GM19372 (cell line): ENCODE measurements at regions not wholly inside any gene's neighbourhood (a gene's known extent, or its start where the extent isn't known, plus 50 kb on each side); places are given as distances from the start of the nearest gene placed in this dataset.

ENCODE experiments used
- ATAC-seq: cut with Tn5 transposase; IDR thresholded peaks from one replicate; pipeline ENCODE4 v1.9.1; 2021; ENCODE audit warnings: mild to moderate bottlenecking, low read depth, moderate library complexity; ENCODE audit not compliant: unreplicated experiment

DNA sequence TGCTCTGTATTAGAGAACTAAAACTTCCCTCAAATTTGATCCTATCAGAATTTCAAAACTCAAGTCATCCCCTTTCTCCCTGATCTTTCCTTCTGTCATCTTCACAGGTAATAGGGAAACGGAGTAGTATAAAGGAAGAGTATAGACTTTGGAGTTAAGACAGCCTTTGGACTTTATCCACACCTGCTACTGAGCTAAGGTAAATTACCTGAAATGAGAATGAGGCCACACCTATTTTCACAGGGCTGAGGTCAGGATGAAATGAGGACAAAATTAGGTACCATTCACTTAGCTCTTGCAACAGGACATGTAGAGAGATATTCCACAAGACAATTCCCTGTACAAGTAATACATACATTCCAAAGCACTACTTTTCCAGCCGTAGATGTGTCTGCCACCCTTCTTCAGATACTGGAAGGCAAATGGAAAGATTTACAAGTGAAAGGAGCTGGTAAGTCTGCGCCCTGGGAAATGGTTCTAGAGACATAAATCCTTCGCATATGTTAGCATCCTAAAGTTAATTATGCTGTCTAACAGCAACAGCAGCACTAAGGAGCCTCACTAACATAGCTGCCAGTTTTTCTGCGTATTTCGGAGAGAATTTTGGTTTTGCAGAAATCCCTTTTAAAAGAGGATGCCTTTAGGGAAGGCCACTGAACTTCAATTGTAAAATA is 461.8 kb downstream of the SHQ1 start:
- ATAC-seq: no peak

DNA sequence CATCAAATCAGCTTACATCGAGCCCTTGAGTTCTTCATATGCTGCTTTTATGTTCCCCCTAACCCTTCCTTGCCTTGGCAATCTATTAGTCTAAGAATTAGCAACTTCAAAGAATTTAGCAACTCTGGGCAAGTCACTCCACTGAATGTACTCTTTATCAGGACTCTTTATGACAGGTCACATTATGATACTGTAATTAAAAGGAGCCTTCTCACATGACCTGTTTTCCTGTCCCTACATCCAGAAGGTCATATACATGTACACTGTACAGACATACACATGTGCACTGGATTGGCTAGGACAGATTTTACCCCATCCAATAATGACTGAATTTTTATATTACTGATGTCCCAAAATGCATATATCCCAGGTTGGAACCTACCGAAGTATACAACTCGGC is 463.1 kb downstream of the SHQ1 start:
- ATAC-seq: no peak

DNA sequence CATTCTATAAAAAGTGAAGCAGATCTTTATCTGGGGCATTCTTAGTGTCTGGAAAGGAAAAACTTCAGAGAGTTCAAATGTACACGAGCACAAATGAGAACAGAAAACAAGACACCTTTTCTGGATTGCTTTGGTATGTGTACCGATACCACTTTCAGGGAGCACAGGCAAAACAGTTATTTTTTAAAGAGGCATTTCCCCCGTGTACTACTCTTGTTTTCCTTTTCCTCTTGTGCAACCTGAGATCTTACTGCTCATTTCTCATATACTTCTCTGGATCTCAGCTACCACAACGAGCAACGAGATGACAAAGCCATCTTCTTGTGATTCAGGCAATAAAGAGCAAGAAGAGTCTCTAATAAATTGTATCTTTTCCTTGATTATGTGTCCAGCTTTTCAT is 463.6 kb downstream of the SHQ1 start:
- no peak for ATAC-seq

DNA sequence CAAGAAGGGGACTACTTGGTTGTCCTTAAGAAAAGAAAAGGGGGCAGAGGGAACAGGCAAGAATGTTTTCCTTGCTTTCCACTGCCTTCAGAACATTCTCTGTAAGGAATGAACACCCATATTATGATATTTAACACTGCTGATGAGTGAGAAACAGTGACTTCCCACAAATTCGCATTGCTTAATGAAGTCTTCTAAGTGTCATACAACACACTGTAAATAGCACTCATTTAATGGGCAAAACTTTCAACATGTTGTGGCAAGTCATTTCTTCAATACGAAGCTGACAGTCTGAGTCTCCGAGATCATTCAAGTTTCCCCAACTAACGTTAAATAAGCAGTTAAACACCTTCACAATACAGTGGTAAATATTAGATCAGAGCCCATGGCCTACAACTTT is 464.4 kb downstream of the SHQ1 start:
- ATAC-seq: no peak

DNA sequence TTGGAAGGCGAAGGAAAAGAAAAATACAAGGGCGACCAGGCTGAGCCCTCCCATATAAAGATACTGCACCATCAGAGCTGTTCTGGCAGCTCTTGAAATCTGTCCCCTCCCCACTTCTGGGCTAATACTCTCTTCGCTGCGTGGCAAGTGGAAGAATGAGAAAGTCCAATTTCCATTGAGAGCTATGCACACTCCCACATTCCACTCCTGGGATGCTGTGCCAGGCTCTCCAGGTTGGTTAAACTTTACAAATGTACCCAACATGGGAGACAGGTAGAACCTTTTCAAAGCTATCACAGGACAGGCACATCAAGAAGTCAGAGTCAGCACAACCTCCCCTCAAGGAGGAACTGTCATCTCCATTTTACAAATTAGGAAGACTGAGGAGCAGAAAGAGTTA is 465.0 kb downstream of the SHQ1 start:
- no peak for ATAC-seq

DNA sequence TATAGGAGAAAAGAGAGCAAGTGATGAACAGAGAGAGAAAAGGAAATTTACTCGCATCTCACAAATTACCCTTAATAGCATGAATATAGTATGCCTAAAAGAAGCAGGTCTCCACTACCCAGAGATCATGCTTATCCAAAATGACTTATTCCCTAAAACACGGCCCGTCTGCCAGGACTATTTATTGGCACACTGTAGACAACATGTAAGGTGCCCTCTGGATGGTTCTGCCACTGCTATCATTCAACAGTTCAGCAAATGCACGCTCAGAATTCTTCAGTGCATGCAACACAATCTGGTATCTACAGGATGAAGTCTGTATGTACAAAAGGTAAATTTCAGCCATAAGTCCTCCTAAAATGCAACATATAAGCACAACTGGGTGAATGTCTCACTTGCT is 465.8 kb downstream of the SHQ1 start:
- no peak for ATAC-seq

DNA sequence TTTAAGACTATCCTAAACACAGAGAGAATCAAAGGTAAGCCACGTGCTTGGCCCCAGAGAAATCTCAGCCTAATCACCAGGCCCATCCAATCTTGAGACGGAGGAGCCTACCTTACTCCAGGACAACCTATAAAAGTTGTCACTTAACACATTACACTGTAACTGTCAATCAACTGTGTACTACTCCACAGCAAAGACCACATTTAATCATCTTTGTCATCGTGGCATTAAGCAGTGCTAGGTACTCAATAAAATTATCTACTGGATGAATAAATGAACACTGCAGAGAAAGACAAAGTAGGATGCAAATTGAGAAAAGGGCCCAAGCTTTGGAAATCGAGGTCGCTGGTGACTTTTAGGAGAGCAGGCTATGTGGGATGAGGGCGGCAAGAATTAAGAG is 466.7 kb downstream of the SHQ1 start:
- no peak for ATAC-seq

DNA sequence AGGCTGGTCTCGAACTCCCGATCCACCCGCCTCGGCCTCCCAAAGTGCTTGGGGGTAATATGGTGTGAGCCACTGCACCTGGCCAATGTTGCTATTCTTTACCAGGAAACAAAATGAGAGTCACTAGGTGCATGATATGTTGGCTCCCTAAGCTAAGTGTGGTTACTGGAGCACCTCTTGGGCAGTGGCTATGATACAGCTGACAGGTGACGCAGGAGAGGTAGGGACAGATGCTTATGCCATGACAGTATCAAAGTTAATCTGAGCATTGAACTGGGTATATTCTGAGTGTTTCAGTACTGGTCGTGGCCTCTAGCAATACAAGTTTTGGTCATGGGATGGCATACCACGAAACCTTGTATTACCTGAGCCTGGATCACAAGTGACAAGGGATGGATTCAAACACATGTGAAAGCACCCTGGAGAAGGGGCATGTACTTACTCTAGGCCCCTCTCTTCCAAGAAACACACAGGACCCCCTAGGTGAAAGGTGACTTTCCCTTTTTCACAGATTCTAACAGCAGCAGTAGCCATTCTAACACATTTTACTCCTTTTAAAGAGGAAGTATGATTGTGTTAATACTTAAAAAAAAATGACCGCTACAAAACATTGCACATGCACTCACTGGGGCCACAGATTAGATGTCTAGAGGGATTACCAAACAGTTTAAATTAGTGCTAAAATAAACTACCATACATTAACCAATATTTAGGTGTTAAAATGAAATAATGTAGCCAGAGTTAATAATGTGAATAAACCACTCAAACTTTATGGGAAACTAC is 467.3 kb downstream of the SHQ1 start:
- no peak for ATAC-seq

DNA sequence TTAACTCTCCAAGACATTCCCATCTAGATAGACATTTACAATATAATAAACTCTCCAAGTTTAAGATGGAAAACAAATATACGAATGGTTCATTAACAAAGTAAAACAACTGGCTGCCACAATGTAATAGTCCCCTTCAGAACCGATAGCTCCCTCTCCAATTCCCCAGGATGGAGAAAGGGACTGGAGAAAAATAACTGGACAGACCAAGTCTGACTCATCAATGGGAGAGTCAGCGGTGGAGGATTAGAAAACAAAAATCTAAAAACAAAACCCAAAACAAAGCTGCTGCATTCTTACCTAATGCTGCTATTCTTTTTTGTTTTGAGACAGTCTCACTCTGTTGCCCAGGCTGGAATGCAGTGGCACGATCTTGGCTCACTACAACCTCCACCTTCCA is 468.1 kb downstream of the SHQ1 start:
- ATAC-seq: no peak

DNA sequence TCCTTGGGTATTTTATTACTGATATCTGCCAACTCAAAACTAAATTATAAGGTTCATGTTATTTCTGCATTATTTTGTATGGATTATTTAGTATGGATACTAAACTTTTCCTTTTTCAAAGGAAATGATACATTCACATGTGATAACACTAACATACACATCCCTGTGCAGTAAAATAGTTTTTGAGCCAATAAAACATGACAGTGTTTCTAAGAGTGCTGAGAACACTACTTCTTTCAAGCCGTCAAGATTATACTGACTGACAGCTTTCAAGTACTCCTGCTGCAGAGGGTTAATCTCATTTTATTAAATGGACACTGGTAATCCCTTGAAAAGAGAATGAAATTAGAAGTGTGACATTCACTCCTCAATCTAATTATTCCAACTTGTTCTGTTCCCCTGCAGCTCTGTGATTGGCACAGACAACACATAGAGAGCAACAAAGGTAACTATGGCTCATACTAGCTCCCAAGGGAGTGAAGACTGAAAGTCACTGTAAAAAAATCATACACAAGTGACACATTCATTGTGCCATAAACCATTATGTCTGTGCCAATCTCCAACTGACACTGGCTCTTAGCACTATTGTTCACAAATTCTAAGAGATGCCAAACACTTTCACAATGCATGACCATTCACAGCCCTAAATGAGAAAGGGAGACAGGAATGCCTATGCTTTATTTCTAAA is 468.6 kb downstream of the SHQ1 start:
- no peak for ATAC-seq

DNA sequence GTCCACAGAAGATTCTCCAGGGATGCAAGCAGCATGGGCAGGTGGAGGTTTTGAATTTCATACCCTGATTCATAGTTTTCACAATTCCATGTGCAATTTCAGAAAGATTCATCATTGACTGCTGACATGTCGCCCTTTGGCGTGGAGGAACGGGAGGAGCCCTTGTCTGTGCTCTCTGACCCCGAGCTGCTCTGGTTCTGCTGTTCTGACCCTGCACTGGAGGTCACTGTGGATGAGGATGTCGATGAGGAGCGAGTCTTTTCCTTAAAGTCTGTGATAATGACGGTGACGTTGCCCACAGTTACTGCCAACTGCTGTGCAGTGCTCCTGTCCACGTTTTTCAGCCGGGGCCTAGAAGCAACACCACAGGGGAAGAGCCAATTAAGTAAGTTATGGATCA is 470.0 kb downstream of the SHQ1 start:
- no peak for ATAC-seq

DNA sequence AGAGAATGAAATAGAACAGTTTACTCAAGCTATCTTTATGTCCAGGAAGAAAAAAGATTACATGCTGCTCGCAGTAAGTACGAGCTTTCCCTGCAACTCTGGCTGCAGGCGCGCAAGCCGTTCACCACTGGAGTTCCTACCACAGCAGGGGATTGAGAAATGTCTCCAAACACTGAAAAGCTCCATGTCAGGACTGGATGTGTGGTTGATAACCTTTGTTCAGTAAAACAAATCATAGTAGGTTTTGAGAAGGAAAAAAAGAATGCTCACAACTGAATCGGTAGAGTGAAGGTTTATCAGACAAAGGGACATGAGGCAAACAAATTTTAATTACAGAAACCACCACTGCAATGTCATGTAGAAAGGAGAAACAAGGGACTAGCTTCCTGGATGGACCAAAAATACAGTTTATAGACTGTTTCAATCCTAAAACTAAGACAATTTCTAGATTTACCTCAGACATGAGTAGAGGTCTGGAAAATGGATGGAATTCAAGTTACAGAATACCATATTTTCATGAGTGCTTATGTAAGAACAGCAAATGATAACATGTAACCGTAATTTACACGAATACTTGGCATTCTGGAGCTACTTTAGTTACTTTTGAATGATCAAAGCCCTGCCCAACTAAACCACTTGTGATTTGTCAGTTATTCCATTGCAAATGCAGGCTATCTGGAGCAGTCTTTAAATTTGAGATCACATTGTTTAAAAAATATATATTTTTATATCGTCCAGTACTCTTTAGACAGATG is 471.1 kb downstream of the SHQ1 start:
- no peak for ATAC-seq

DNA sequence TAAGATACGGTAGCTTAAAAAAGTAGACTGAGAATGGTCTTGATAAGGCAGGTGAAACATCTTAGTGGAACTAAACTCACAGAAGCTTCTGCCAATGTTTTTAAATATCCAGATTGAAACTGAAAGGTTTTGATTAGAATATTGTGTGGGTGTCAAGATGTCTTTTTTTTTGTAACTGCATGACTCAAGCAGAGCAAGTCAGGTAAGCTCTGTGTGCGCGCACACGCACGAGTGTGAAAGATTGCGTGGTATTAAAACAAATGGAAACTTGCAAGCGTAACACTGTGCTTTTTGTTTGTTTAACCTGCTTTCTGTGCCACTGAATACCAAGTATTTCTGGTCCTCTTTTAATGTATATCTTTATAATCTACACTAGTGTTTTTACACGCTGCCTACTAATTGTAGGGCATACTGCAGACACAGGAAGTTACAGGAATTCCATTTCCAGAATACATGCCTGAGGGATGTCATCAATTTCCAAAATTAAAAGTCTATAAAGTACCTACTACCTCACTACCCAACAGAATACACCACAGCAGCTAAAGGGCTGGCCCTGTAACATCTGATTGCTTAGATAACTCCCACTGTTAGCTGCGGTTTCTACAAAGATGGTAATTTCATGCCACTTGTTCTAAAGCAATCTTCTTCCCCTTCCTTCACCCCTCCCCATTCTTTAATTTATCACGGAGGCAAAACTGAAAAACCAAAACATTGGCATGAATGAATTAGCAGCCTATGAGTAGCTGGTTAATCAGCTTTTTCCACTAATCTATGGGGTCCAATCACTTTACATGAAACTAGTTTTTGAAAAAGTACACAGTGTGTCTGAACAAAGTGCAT is 472.8 kb downstream of the SHQ1 start:
- ATAC-seq: no peak

DNA sequence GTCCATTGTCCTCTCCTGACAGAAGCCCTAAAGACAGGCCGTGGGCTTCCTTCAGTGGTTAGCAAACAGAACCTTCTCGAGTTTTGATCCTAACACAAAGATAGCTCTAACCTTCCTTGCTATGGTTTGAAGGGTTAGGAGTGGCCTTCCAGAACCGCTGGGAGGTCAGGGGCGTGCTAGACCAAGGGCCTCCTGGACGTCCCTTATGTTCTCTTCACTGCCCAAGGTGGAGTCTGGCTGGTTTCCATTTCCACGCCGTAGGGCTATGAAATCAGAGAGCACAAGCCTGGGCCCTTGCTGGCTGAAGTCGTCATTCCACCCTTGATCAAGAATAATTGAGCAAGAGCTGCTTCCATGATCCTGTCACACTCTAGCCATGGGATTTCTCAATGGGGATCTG is 475.1 kb downstream of the SHQ1 start:
- ATAC-seq: no peak

DNA sequence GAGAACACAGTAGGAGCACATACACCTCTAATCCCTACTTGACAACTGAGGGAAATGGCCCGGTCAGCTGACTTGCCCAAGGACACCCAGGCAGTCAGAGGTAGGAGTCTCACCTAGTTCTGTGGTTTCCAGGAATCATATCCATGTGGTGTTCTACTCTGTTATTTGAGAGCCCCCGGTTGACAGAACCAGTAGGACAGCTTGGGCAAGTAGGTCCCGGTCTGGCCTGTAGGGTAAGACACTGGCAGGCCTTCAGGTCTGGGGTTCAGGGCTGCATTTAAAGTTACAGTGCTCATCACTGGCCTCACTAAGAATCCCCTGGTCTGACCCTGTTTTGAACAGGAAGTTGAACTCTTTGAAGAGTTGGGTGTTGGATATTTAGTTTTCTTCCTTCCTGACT is 476.1 kb downstream of the SHQ1 start:
- no peak for ATAC-seq

DNA sequence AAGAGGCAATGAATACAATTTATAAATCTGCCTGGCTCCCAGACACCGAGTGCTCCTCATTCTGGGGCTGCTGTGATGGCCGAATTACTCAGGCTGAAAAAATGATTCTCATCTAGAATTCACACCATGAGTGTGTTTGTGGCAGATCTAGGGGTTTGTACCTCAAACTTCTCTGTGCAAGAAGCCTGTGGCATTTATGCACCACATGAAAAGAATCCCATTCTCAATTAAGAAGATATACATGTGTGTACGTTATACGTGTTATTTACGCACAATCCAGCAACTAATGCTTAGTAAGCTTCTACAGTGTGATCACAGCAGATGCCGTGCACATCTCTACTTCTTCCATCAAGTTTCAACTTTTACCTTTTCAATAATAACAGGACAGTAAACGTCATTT is 476.8 kb downstream of the SHQ1 start:
- ATAC-seq: no peak

DNA sequence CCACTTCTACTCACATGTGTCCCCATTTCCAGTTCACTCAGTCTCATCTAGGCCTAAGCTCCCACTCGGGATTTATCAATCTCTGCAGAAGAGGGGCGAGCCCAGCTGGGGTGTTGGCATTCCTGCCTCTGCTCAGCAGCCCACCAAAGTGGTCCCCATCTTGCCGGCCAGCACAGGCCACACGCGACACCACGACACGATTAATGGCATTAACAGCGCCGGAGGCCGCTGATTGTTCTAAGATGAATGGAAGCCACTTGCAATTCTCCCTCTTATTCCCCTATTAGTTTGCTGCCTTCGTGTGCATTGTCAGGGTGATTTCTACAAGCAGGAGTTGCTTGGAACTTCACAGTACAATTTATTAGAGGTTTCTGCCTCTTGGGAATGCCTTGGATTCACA is 477.3 kb downstream of the SHQ1 start:
- no peak for ATAC-seq

DNA sequence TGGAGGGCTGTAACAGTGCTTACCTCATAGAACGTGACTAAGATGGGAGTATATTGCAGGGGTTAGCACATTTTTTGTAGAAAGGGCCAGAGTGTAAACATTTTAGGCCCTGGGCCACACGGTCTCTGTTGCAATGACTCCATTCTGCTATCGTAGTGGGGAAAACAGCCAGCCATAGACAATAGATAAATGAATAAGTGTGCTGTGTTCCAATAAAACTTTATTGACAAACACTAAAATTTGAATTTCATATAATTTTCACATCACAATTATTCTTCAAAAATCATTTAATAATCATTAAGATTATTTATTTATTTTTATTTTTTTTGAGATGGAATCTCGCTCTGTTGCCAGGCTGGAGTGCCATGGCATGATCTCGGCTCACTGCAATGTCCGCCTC is 478.6 kb downstream of the SHQ1 start:
- ATAC-seq: no peak

DNA sequence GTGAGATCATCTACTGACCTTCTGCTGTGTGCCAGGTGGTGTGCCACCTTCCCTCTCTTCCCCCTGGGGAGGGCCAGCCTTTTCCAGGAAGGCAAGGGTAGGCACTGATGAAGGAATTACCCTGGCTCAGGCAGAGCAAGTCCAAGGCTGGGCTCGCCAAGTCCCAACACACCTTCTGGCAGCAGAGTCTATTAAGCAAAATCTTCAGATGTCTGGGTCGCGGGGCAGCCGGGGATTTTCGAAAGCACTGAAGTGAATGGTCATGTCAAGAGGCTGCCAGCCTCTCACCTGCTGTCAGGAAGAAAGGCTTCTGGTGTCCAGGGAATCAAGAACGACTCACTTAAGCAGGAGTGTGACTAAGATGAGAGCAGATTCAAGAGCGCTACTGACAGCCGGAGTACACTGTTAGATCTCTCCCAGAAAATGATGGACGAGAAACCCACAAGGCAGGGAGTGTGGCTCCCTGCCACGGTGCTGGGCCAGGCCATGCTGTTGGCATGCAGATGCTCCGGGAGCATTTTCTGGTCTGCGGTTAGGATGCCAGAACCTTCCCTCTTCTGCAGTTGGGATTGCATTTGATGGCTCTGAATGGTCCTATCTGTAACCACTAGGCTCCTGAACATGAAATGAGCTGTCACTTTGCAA is 479.8 kb downstream of the SHQ1 start:
- no peak for ATAC-seq

DNA sequence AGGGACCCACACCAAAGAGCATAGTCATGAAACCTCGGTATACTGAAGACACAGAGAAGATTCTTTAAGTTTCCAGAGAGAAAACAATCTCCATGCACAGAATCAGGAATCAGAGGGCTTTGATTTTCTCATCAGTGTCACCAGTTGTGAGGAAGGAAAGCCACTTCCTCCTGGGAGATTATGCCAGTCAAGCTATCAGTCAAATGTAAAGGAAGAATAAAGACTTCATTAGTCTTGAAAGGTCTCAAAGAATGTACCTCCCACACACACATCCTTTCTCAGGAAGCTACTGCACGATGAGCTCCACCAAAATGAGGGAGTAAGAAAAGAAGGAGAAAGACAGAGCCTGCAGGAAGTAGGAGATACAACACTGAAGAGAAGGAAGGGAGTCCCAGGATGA is 486.3 kb downstream of the SHQ1 start:
- no peak for ATAC-seq
